22Rv1 (cell line): ENCODE measurements at regions not wholly inside any gene's neighbourhood (a gene's known extent, or its start where the extent isn't known, plus 50 kb on each side); places are given as distances from the start of the nearest gene placed in this dataset.

Source experiments
- ZFX ChIP-seq: fragments of 450-650 bp; IDR thresholded peaks from 2 replicates; pipeline ENCODE4 v1.6.1; 2017; ENCODE audit warnings: antibody characterized with exemption, borderline replicate concordance
- TF ChIP-seq, protein P1 (sequence below): fragments of 450-650 bp; IDR thresholded peaks from 2 replicates; pipeline ENCODE4 v1.5.1; 2017; ENCODE audit warnings: mild to moderate bottlenecking

DNA sequence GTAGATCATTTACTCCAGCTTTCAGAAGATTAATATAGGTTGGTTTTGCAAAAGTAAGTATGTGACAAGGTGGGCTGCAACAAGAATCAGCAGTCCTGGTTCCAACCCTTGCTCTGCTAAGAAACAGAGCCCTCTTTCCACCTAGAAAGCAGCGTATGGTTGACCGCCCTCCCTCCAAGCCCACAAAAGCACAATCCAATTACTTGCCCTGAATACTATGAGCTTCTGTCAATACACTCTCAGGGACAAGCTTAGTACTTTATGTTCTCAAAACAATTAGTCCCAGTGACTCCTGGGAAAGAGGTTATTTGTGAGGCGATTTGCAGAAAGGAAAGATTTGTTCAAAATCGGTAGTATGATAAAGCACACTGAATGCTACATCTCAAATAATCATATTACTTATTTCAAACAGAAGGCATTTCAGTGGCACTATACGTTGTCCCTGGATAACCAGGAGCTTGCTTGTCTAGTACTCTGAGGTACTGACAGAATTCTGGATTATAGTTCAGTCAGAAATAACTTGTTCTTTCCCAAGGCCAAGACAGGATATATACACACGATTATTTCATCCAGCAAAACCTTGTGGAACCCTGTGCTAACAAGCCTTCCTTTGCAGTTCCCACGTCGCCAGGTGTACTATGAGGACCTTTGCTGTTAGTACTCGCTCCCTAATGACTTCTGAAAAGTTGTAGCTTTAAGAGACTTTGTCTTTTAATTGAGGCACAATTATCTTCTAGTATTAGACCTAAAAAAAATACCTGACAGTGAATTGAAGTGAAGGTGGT is 96.9 kb upstream of the ADTRP start:
- TF ChIP-seq, protein P1, sequence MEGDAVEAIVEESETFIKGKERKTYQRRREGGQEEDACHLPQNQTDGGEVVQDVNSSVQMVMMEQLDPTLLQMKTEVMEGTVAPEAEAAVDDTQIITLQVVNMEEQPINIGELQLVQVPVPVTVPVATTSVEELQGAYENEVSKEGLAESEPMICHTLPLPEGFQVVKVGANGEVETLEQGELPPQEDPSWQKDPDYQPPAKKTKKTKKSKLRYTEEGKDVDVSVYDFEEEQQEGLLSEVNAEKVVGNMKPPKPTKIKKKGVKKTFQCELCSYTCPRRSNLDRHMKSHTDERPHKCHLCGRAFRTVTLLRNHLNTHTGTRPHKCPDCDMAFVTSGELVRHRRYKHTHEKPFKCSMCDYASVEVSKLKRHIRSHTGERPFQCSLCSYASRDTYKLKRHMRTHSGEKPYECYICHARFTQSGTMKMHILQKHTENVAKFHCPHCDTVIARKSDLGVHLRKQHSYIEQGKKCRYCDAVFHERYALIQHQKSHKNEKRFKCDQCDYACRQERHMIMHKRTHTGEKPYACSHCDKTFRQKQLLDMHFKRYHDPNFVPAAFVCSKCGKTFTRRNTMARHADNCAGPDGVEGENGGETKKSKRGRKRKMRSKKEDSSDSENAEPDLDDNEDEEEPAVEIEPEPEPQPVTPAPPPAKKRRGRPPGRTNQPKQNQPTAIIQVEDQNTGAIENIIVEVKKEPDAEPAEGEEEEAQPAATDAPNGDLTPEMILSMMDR = no peak
- no peak for TF ChIP-seq ZFX
